Thyroid gland (tissue), 4 donors: ENCODE measurements at regions not wholly inside any gene's neighbourhood (a gene's known extent, or its start where the extent isn't known, plus 50 kb on each side); places are given as distances from the start of the nearest gene placed in this dataset.

Source experiments
- POLR2A ChIP-seq, 2 donors: fragments of 450-650 bp; IDR thresholded peaks; one replicate each; pipeline ENCODE4 v1.6.1; 2017; ENCODE audit warnings: antibody characterized with exemption in 2 of 2, mild to moderate bottlenecking in 2 of 2, moderate library complexity in 1 of 2
- TF ChIP-seq, protein P1 (sequence below), 6 experiments: fragments of 200-600 bp in 3 of 6; fragments of 450-650 bp in 3 of 6; sonication (generic) in 3 of 6; IDR thresholded peaks; one replicate each; pipeline ENCODE4 v1.5.1; 2016 to 2019; ENCODE audit warnings: antibody characterized with exemption in 6 of 6, mild to moderate bottlenecking in 2 of 6, inconsistent platforms in 1 of 6, moderate library complexity in 1 of 6

DNA sequence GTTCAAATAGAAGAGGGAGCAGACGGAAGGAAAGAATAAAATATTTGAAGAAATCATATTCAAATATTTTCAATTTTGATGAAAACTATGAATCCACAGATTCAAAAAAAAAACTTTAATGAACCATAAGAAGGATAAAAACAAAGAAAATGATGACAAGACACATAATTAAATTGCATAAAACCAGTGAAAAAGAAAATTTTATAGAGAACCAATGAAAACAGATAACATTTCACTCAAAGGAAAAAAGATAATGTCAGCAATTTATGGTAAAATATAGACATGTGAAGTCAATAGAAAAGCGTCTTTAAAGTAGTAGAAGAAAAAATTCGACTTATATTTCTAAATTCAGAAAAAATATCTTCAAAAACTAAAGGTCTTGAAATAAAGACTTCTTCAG lies 546.5 kb upstream of the ATXN7L3B start:
- TF ChIP-seq, protein P1, sequence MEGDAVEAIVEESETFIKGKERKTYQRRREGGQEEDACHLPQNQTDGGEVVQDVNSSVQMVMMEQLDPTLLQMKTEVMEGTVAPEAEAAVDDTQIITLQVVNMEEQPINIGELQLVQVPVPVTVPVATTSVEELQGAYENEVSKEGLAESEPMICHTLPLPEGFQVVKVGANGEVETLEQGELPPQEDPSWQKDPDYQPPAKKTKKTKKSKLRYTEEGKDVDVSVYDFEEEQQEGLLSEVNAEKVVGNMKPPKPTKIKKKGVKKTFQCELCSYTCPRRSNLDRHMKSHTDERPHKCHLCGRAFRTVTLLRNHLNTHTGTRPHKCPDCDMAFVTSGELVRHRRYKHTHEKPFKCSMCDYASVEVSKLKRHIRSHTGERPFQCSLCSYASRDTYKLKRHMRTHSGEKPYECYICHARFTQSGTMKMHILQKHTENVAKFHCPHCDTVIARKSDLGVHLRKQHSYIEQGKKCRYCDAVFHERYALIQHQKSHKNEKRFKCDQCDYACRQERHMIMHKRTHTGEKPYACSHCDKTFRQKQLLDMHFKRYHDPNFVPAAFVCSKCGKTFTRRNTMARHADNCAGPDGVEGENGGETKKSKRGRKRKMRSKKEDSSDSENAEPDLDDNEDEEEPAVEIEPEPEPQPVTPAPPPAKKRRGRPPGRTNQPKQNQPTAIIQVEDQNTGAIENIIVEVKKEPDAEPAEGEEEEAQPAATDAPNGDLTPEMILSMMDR (IDR thresholded peaks at IDR 0.05) = no peak
- TF ChIP-seq POLR2A (IDR thresholded peaks at IDR 0.05) = no peak
